Activated B cell treated with CpG ODN at 0.5 μM for 24 hours (primary cell): ENCODE measurements at regions not wholly inside any gene's neighbourhood (a gene's known extent, or its start where the extent isn't known, plus 50 kb on each side); places are given as distances from the start of the nearest gene placed in this dataset.

ENCODE experiments used
- ATAC-seq: fragments of 200-7000 bp; cut with Tn5 transposase; one replicate; pipeline ENCODE4 v1.10.0; 2021; ENCODE audit warnings: low read depth, mild to moderate bottlenecking, moderate library complexity
- CTCF ChIA-PET: fragments of 350-600 bp; sonication (Branson Sonifier 250); formaldehyde crosslinking; loops from one replicate; lab custom pipeline; 2021; ENCODE audit warnings: antibody characterized with exemption; lab: Charles Lee
- POLR2A ChIA-PET: fragments of 350-600 bp; sonication (Branson Sonifier 250); formaldehyde crosslinking; loops from one replicate; lab custom pipeline; 2021; ENCODE audit warnings: antibody characterized with exemption; lab: Charles Lee
- DNase-seq: peaks from one replicate; pipeline ENCODE4 v3.0.0; 2022
- H3K27ac Mint-ChIP-seq: one replicate; pipeline ENCODE4 v1.8.0; 2020; ENCODE audit warnings: mixed read lengths
- H3K27me3 Mint-ChIP-seq: one replicate; pipeline ENCODE4 v1.8.0; 2021; ENCODE audit warnings: mixed read lengths
- H3K36me3 Mint-ChIP-seq: one replicate; pipeline ENCODE4 v1.8.0; 2021; ENCODE audit warnings: low read depth, mixed read lengths
- H3K4me1 Mint-ChIP-seq: one replicate; pipeline ENCODE4 v1.8.0; 2021; ENCODE audit warnings: mixed read lengths
- H3K4me3 Mint-ChIP-seq: one replicate; pipeline ENCODE4 v1.8.0; 2020; ENCODE audit warnings: mild to moderate bottlenecking, mixed read lengths
- H3K9me3 Mint-ChIP-seq: one replicate; pipeline ENCODE4 v1.8.0; 2020; ENCODE audit warnings: mixed read lengths
- CTCF ChIP-seq: fragments of 200-600 bp; IDR thresholded peaks from one replicate; pipeline ENCODE4 v1.8.0; 2022; ENCODE audit warnings: antibody characterized with exemption, mild to moderate bottlenecking
- intact Hi-C: fragments of 100-400 bp; cut with micrococcal nuclease; formaldehyde crosslinking; loops from one replicate; pipeline ENCODE4 v1.15.1; 2024

GRCh38 chr1:14437417-14437918 lies 161.0 kb upstream of the KAZN start:
- TF ChIP-seq CTCF = no peak

GRCh38 chr1:14438127-14438769 lies 160.2 kb upstream of the KAZN start:
- Mint-ChIP-seq H3K9me3 (no peaks in the 10 kb centered on the region), H3K4me1 (no peaks in the 10 kb centered on the region), H3K27ac (no peak overlapping the region), H3K27me3 (peaks cover 1% of the 10 kb centered on the region), H3K36me3 (no peaks in the 10 kb centered on the region), H3K4me3 (no peak overlapping the region)
- ATAC-seq (no peak), DNase-seq (no peak)
- TF ChIP-seq CTCF = no peak
- intact Hi-C loops = no loop called here
- ChIA-PET CTCF (no interaction called here), POLR2A (no interaction called here)

More at GRCh38 chr1:14437417-14437918, 161.0 kb upstream of the KAZN start:
- DNase-seq (no peak), ATAC-seq (no peak)
- no peak overlapping the region for H3K4me3 Mint-ChIP-seq
- ChIA-PET POLR2A (no interaction called here), CTCF (no interaction called here)
- intact Hi-C loops = no loop called here
- peaks cover 3% of the 10 kb centered on the region for H3K9me3 Mint-ChIP-seq
- H3K36me3 Mint-ChIP-seq = no peaks in the 10 kb centered on the region
- no peaks in the 10 kb centered on the region for H3K4me1 Mint-ChIP-seq
- H3K27ac Mint-ChIP-seq = no peak overlapping the region
- peaks cover 8% of the 10 kb centered on the region for H3K27me3 Mint-ChIP-seq

- Mint-ChIP-seq H3K27me3 (no peaks in the 10 kb centered on the region), H3K27ac (no peak overlapping the region), H3K4me3 (no peak overlapping the region), H3K9me3 (no peaks in the 10 kb centered on the region), H3K4me1 (no peaks in the 10 kb centered on the region), H3K36me3 (no peaks in the 10 kb centered on the region)
- ChIA-PET POLR2A (no interaction called here), CTCF (no interaction called here)
- intact Hi-C loops = no loop called here
- ATAC-seq (no peak), DNase-seq (no peak)
- TF ChIP-seq CTCF = no peak
These were observed 159.5 kb upstream of the KAZN start for GRCh38 chr1:14439015-14439414.

GRCh38 chr1:14440166-14440565 lies 158.3 kb upstream of the KAZN start:
- DNase-seq (no peak), ATAC-seq (no peak)
- intact Hi-C loops = no loop called here
- ChIA-PET POLR2A (no interaction called here), CTCF (no interaction called here)
- no peak for TF ChIP-seq CTCF
- Mint-ChIP-seq H3K4me3 (no peak overlapping the region), H3K27ac (no peak overlapping the region), H3K27me3 (no peaks in the 10 kb centered on the region), H3K4me1 (no peaks in the 10 kb centered on the region), H3K36me3 (no peaks in the 10 kb centered on the region), H3K9me3 (no peaks in the 10 kb centered on the region)

GRCh38 chr1:14440731-14441130 lies 157.8 kb upstream of the KAZN start:
- CTCF ChIA-PET = no interaction called here
- TF ChIP-seq CTCF = no peak
- Mint-ChIP-seq H3K27ac (no peak overlapping the region), H3K4me1 (no peaks in the 10 kb centered on the region), H3K9me3 (no peaks in the 10 kb centered on the region), H3K36me3 (no peaks in the 10 kb centered on the region), H3K27me3 (no peaks in the 10 kb centered on the region), H3K4me3 (no peak overlapping the region)
- no peak for DNase-seq
- ATAC-seq = no peak
- POLR2A ChIA-PET = no interaction called here
- intact Hi-C loops = no loop called here
